Lung (tissue), 11 donors: ENCODE measurements at regions not wholly inside any gene's neighbourhood (a gene's known extent, or its start where the extent isn't known, plus 50 kb on each side); places are given as distances from the start of the nearest gene placed in this dataset.

Experiments used
- ATAC-seq: fragments of 200-7000 bp; cut with Tn5 transposase; one replicate; pipeline ENCODE4 v1.9.1; 2020; ENCODE audit warnings: moderate number of reproducible peaks; ENCODE audit not compliant: insufficient read depth, low FRiP score
- DNase-seq, 3 donors: peaks; one replicate each; pipeline ENCODE4 v3.0.0-alpha.2; 2013 to 2017
- H3K27ac ChIP-seq, 2 donors: one replicate each; pipeline ENCODE4 v1.5.1; 2013; ENCODE audit warnings: mild to moderate bottlenecking in 2 of 2, moderate library complexity in 2 of 2, control low read depth in 1 of 2, inconsistent platforms in 1 of 2, low read depth in 1 of 2, low read length in 1 of 2
- H3K27me3 ChIP-seq, 3 donors: one replicate each; pipeline ENCODE4 v1.5.1; 2013; ENCODE audit warnings: low read length in 2 of 3; ENCODE audit not compliant: control insufficient read depth in 3 of 3, insufficient read depth in 3 of 3
- H3K36me3 ChIP-seq, 4 donors: one replicate each; pipeline ENCODE4 v1.5.1; 2013; ENCODE audit warnings: low read length in 4 of 4, mild to moderate bottlenecking in 1 of 4, moderate library complexity in 1 of 4; ENCODE audit not compliant: control insufficient read depth in 4 of 4, insufficient read depth in 4 of 4
- H3K4me1 ChIP-seq, 5 donors: one replicate each; pipeline ENCODE4 v1.5.1; 2013; ENCODE audit warnings: low read length in 5 of 5, mild to moderate bottlenecking in 2 of 5, moderate library complexity in 1 of 5; ENCODE audit not compliant: control insufficient read depth in 5 of 5, insufficient read depth in 5 of 5
- H3K4me3 ChIP-seq: one replicate; pipeline ENCODE4 v1.5.1; 2013; ENCODE audit warnings: mild to moderate bottlenecking, control low read depth, moderate library complexity
- H3K9ac ChIP-seq, 2 donors: one replicate each; pipeline ENCODE4 v1.5.1; 2013; ENCODE audit warnings: low read length in 2 of 2, control low read depth in 1 of 2; ENCODE audit not compliant: insufficient read depth in 1 of 2
- H3K9me3 ChIP-seq, 4 donors: one replicate each; pipeline ENCODE4 v1.5.1; 2013; ENCODE audit warnings: low read length in 3 of 4, mild to moderate bottlenecking in 1 of 4, moderate library complexity in 1 of 4; ENCODE audit not compliant: control insufficient read depth in 4 of 4, insufficient read depth in 3 of 4
- CTCF ChIP-seq: IDR thresholded peaks from 2 replicates; pipeline ENCODE4 v1.5.1; 2012; ENCODE audit warnings: mild to moderate bottlenecking; ENCODE audit errors: control extremely low read depth, extremely low read depth
- WGBS, 2 donors: extraction: QIAGEN DNeasy Blood & Tissue Kit; methylation state at CpG; one replicate each; pipeline ENCODE4 v1.1.7; 2013; 5-methylcytosine and 5-hydroxymethylcytosine counted together
- donor health status: control.
- donor health status: control.
- donor health status: Bipolar disorder and iron deficiency.
- donor health status: healthy.
- donor health status: DM: yes; HTN: yes; CAD: no.

GRCh38 chr4:166335256-166335938 lies 462.4 kb downstream of the TLL1 start:
- no peaks in the 10 kb centered on the region for H3K9me3 ChIP-seq

GRCh38 chr4:166341992-166342391 lies 469.0 kb downstream of the TLL1 start:
- ATAC-seq (no peak), DNase-seq (no peak)
- 90 to 92% methylated on average over 4 of the region's 4 CpGs for WGBS, 2 donors
- Histone ChIP-seq H3K9me3 (no peaks in the 10 kb centered on the region), H3K9ac (no peak overlapping the region), H3K4me1 (no peaks in the 10 kb centered on the region), H3K36me3 (no peaks in the 10 kb centered on the region), H3K4me3 (no peak overlapping the region), H3K27ac (no peak overlapping the region), H3K27me3 (no peaks in the 10 kb centered on the region)
- no peak for TF ChIP-seq CTCF

More at GRCh38 chr4:166335256-166335938, 462.4 kb downstream of the TLL1 start:
- peaks cover 0 to 1% (median 0%) of the 10 kb centered on the region in 5 donors for H3K4me1 ChIP-seq
- no peak overlapping the region for H3K9ac ChIP-seq
- no peaks in the 10 kb centered on the region for H3K27me3 ChIP-seq
- TF ChIP-seq CTCF: no peak
- H3K27ac ChIP-seq: no peak overlapping the region
- H3K4me3 ChIP-seq: no peak overlapping the region
- no peak for DNase-seq
- ATAC-seq: no peak
- WGBS, 2 donors: 48 to 60% methylated on average over 4 of the region's 4 CpGs
- H3K36me3 ChIP-seq: no peaks in the 10 kb centered on the region

- no peak for DNase-seq
- TF ChIP-seq CTCF: no peak
- WGBS, 2 donors: 47 to 50% methylated on average over 2 of the region's 2 CpGs
These were observed 490.2 kb downstream of the TLL1 start for GRCh38 chr4:166363198-166363597.

GRCh38 chr4:166366012-166366411 lies 493.0 kb downstream of the TLL1 start:
- no peak overlapping the region for H3K9ac ChIP-seq
- no peak overlapping the region for H3K4me3 ChIP-seq
- TF ChIP-seq CTCF: no peak
- H3K4me1 ChIP-seq: no peaks in the 10 kb centered on the region
- H3K27ac ChIP-seq: no peak overlapping the region
- DNase-seq (no peak), ATAC-seq (no peak)
- H3K27me3 ChIP-seq: no peaks in the 10 kb centered on the region
- WGBS, 2 donors: 76 to 85% methylated on average over 3 of the region's 3 CpGs
- H3K36me3 ChIP-seq: no peaks in the 10 kb centered on the region
- no peaks in the 10 kb centered on the region for H3K9me3 ChIP-seq

More at GRCh38 chr4:166363198-166363597, 490.2 kb downstream of the TLL1 start:
- Histone ChIP-seq H3K27me3 (no peaks in the 10 kb centered on the region), H3K27ac (no peak overlapping the region), H3K36me3 (no peaks in the 10 kb centered on the region), H3K9me3 (no peaks in the 10 kb centered on the region), H3K4me3 (no peak overlapping the region), H3K4me1 (no peaks in the 10 kb centered on the region), H3K9ac (no peak overlapping the region)
- no peak for ATAC-seq
